ENCODE measurements at regions not wholly inside any gene's neighbourhood (a gene's known extent, or its start where the extent isn't known, plus 50 kb on each side); places are given as distances from the start of the nearest gene placed in this dataset.

GRCh38 chr9:30197954-30198353, 2186.5 kb upstream of the ACO1 start:
- no peak overlapping the region for H3K56ac ChIP-seq (replicated peaks; ENCODE audit: insufficient read length, low read depth, low read length)
- H3K36me3 ChIP-seq (ENCODE audit: control insufficient read depth in 2 of 4, insufficient read depth in 4 of 4, low read length in 3 of 4) = peaks cover 0 to 5% (median 0%) of the 10 kb centered on the region in 4 experiments; a peak in 1 of 8 replicates
- H4K91ac ChIP-seq (replicated peaks; ENCODE audit: insufficient read length, low read length) = no peak overlapping the region
- ChIA-PET POLR2A (ENCODE audit: partially characterized antibody) (no interaction called here), CTCF (ENCODE audit: partially characterized antibody) (no interaction called here)
- no peak overlapping the region for H3K4me3 ChIP-seq (ENCODE audit: extremely low read depth in 1 of 4, insufficient read depth in 2 of 4, low read depth in 3 of 4, low read length in 4 of 4)
- no peaks in the 10 kb centered on the region for H3K79me2 ChIP-seq (ENCODE audit: control insufficient read depth in 1 of 2, insufficient read depth in 2 of 2, low read length in 2 of 2)
- H3K23me2 ChIP-seq (ENCODE audit: low read depth, low read length) = no peaks in the 10 kb centered on the region
- H3K23ac ChIP-seq (ENCODE audit: insufficient read length) = no peak overlapping the region
- H2BK20ac ChIP-seq (ENCODE audit: low read length) = no peak overlapping the region
- H2AK5ac ChIP-seq (ENCODE audit: low read depth, low read length) = no peak overlapping the region
- peaks cover 12 to 13% of the 10 kb centered on the region in 2 experiments; a peak in 3 of 4 replicates for H3K9me3 ChIP-seq (ENCODE audit: insufficient read depth in 2 of 2, low read depth in 1 of 2, low read length in 1 of 2)
- H2BK15ac ChIP-seq (ENCODE audit: low read length) = no peak overlapping the region
- DNase-seq (ENCODE audit: low read depth in 1 of 2, low spot score in 2 of 2) (no peak), FAIRE-seq (no peak)
- H4K5ac ChIP-seq (ENCODE audit: insufficient read length, low read depth, low read length) = no peak overlapping the region
- H4K8ac ChIP-seq (ENCODE audit: extremely low read depth, insufficient read depth, low read length) = no peak overlapping the region
- H2BK12ac ChIP-seq (ENCODE audit: low read depth, low read length) = no peak overlapping the region
- no peak overlapping the region for H2BK5ac ChIP-seq (ENCODE audit: low read depth, low read length)
- 98% methylated on average over 4 of the region's 4 CpGs; no CpG with 5 or more reads in 1 of the 2 experiments for WGBS, 2 experiments (ENCODE audit: extremely low coverage in 1 of 2, insufficient coverage in 1 of 2, insufficient read length in 1 of 2, insufficient replicate concordance in 2 of 2, low coverage in 1 of 2, low lambda C conversion rate in 2 of 2, missing lambda C conversion rate in 1 of 2)
- no peak overlapping the region for H3K27ac ChIP-seq (ENCODE audit: low read depth, low read length)
- H3K14ac ChIP-seq (ENCODE audit: insufficient read length) = no peak overlapping the region
- H3K4me1 ChIP-seq (replicated peaks in 1 of 4; ENCODE audit: control insufficient read depth in 3 of 4, insufficient read depth in 4 of 4, low read length in 3 of 4) = no peaks in the 10 kb centered on the region
- H3K4ac ChIP-seq (replicated peaks; ENCODE audit: insufficient read length, low read depth, low read length) = no peak overlapping the region
- H3K18ac ChIP-seq (ENCODE audit: extremely low read depth, low read length) = no peak overlapping the region
- no peak overlapping the region for H2AFZ ChIP-seq (ENCODE audit: low read length)
- H3K27me3 ChIP-seq (replicated peaks in 1 of 4; ENCODE audit: control insufficient read depth in 3 of 4, extremely low read depth in 1 of 4, insufficient read depth in 3 of 4, low read length in 3 of 4) = no peaks in the 10 kb centered on the region
- no peak overlapping the region for H3K4me2 ChIP-seq (ENCODE audit: insufficient read depth in 1 of 2, low read depth in 2 of 2, low read length in 2 of 2)
- H3K9ac ChIP-seq (replicated peaks in 1 of 4; ENCODE audit: extremely low read depth in 1 of 4, low read depth in 3 of 4, low read length in 3 of 4) = no peak overlapping the region
- no peaks in the 10 kb centered on the region for H3K79me1 ChIP-seq (ENCODE audit: low read depth, low read length)
- H4K20me1 ChIP-seq (replicated peaks in 1 of 2; ENCODE audit: control insufficient read depth in 1 of 2, insufficient read depth in 2 of 2, low read length in 2 of 2) = no peaks in the 10 kb centered on the region
- no peak overlapping the region for H2BK120ac ChIP-seq (replicated peaks; ENCODE audit: low read depth, low read length)
- no peak for TF ChIP-seq CTBP2 (IDR thresholded peaks at IDR 0.05; ENCODE audit: borderline replicate concordance, insufficient read depth, insufficient read length, low read length)
- no peak for TF ChIP-seq E2F6 (IDR thresholded peaks at IDR 0.05)
- no peak for TF ChIP-seq HDAC6 (IDR thresholded peaks at IDR 0.05; ENCODE audit: low read depth, low read length)
- TF ChIP-seq NANOG (IDR thresholded peaks at IDR 0.05; ENCODE audit: insufficient read depth, low read depth, low read length, poor library complexity, severe bottlenecking) = no peak
- no peak for TF ChIP-seq TBP (IDR thresholded peaks at IDR 0.05; ENCODE audit: low read depth, low read length)
- TF ChIP-seq EZH2 (IDR thresholded peaks at IDR 0.05; ENCODE audit: low read depth, low read length, severe bottlenecking) = no peak
- TF ChIP-seq POU5F1 (IDR thresholded peaks at IDR 0.05; ENCODE audit: low read depth, low read length) = no peak
- TF ChIP-seq RBBP5 (IDR thresholded peaks at IDR 0.05; ENCODE audit: borderline replicate concordance, low read depth, low read length) = no peak
- TF ChIP-seq MAFK (IDR thresholded peaks at IDR 0.05; ENCODE audit: low read depth, low read length) = no peak
- no peak for TF ChIP-seq MAX (IDR thresholded peaks at IDR 0.05)
- TF ChIP-seq TAF7 (optimal IDR thresholded peaks at IDR 0.05; ENCODE audit: borderline replicate concordance, low read depth, low read length) = no peak
- TF ChIP-seq CBX5 (IDR thresholded peaks at IDR 0.05; ENCODE audit: low read depth, low read length) = no peak
- no peak for TF ChIP-seq CHD1 (IDR thresholded peaks at IDR 0.05; ENCODE audit: low read depth, low read length)
- TF ChIP-seq CBX8 (IDR thresholded peaks at IDR 0.05; ENCODE audit: borderline replicate concordance, low read depth, low read length) = no peak
